ENCODE measurements at regions not wholly inside any gene's neighbourhood (a gene's known extent, or its start where the extent isn't known, plus 50 kb on each side); places are given as distances from the start of the nearest gene placed in this dataset.

GRCh38 chr12:43273467-43273866 lies 278.5 kb downstream of the ADAMTS20 start:
- ATAC-seq (no peak), DNase-seq (ENCODE audit: low read depth, low spot score) (no peak)
- Histone ChIP-seq H3K4me2 (ENCODE audit: low read length) (no peak overlapping the region), H3K79me2 (ENCODE audit: insufficient read depth, low read length) (no peaks in the 10 kb centered on the region), H3K36me3 (ENCODE audit: control insufficient read depth in 1 of 2, insufficient read depth in 2 of 2, low read length in 2 of 2) (no peaks in the 10 kb centered on the region), H3K27ac (ENCODE audit: low read depth, low read length) (no peak overlapping the region), H4K20me1 (ENCODE audit: insufficient read depth) (no peaks in the 10 kb centered on the region), H3K4me3 (replicated peaks in 1 of 2; ENCODE audit: low read depth in 1 of 2, low read length in 2 of 2) (no peak overlapping the region), H2AFZ (ENCODE audit: low read depth, low read length, poor library complexity, severe bottlenecking) (no peak overlapping the region), H3K4me1 (ENCODE audit: control insufficient read depth in 1 of 2, insufficient read depth in 2 of 2, low read length in 2 of 2) (no peaks in the 10 kb centered on the region), H3K9me3 (ENCODE audit: control insufficient read depth in 1 of 2, insufficient read depth in 1 of 2, low read depth in 1 of 2, low read length in 2 of 2) (no peaks in the 10 kb centered on the region), H3K9ac (ENCODE audit: low read length) (no peak overlapping the region), H3K9me2 (ENCODE audit: insufficient read depth) (no peaks in the 10 kb centered on the region), H3K27me3 (ENCODE audit: insufficient read depth, low read length) (no peaks in the 10 kb centered on the region)
- TF ChIP-seq FOSL1 (IDR thresholded peaks at IDR 0.05; ENCODE audit: low read depth), result no peak
- no peak for TF ChIP-seq ATF3 (IDR thresholded peaks at IDR 0.05)
- TF ChIP-seq POLR2A (IDR thresholded peaks at IDR 0.05; ENCODE audit: borderline replicate concordance, extremely low read depth, insufficient read depth, insufficient read length), result no peak
- TF ChIP-seq EGR1 (IDR thresholded peaks at IDR 0.05; ENCODE audit: low read depth), result no peak
- no peak for TF ChIP-seq MAX (IDR thresholded peaks at IDR 0.05)
- TF ChIP-seq ZBTB33 (IDR thresholded peaks at IDR 0.05; ENCODE audit: extremely low read depth, insufficient replicate concordance, low read length), result no peak
- no peak for TF ChIP-seq SP1 (IDR thresholded peaks at IDR 0.05; ENCODE audit: low read depth)
- no peak for TF ChIP-seq ZFX (IDR thresholded peaks at IDR 0.05)
- RAD21 ChIA-PET (ENCODE audit: low non-redundant PET in 1 of 2, low total read pairs in 2 of 2, uncharacterized antibody in 2 of 2, unreplicated experiment in 2 of 2), result no interaction called here
- intact Hi-C loops (cut with micrococcal nuclease), result no loop called here
- no TSS peak for BruUV-seq (replicated peaks)
- POLR2A ChIA-PET, result no interaction called here
- CTCF ChIA-PET, result no interaction called here

- Histone ChIP-seq H3K4me2 (ENCODE audit: low read length) (no peak overlapping the region), H3K4me1 (ENCODE audit: control insufficient read depth in 1 of 2, insufficient read depth in 2 of 2, low read length in 2 of 2) (no peaks in the 10 kb centered on the region), H3K27me3 (ENCODE audit: insufficient read depth, low read length) (no peaks in the 10 kb centered on the region), H4K20me1 (ENCODE audit: insufficient read depth) (no peaks in the 10 kb centered on the region), H3K9me2 (ENCODE audit: insufficient read depth) (no peaks in the 10 kb centered on the region), H3K36me3 (ENCODE audit: control insufficient read depth in 1 of 2, insufficient read depth in 2 of 2, low read length in 2 of 2) (no peaks in the 10 kb centered on the region), H3K9me3 (ENCODE audit: control insufficient read depth in 1 of 2, insufficient read depth in 1 of 2, low read depth in 1 of 2, low read length in 2 of 2) (no peaks in the 10 kb centered on the region), H3K4me3 (replicated peaks in 1 of 2; ENCODE audit: low read depth in 1 of 2, low read length in 2 of 2) (no peak overlapping the region), H3K9ac (ENCODE audit: low read length) (no peak overlapping the region), H3K27ac (ENCODE audit: low read depth, low read length) (no peak overlapping the region), H2AFZ (ENCODE audit: low read depth, low read length, poor library complexity, severe bottlenecking) (no peak overlapping the region), H3K79me2 (ENCODE audit: insufficient read depth, low read length) (no peaks in the 10 kb centered on the region)
- ATAC-seq (no peak), DNase-seq (ENCODE audit: low read depth, low spot score) (no peak)
- no TSS peak for BruUV-seq (replicated peaks)
- ChIA-PET POLR2A (no interaction called here), RAD21 (ENCODE audit: low non-redundant PET in 1 of 2, low total read pairs in 2 of 2, uncharacterized antibody in 2 of 2, unreplicated experiment in 2 of 2) (no interaction called here), CTCF (interaction anchor here (1.3 kb wide), 1 partner anchor 10 kb away, joined by 6 read pairs; no protein-coding TSS in a partner anchor)
- intact Hi-C loops (cut with micrococcal nuclease), result no loop called here
- no peak for TF ChIP-seq SP1 (IDR thresholded peaks at IDR 0.05; ENCODE audit: low read depth)
- no peak for TF ChIP-seq FOSL1 (IDR thresholded peaks at IDR 0.05; ENCODE audit: low read depth)
- no peak for TF ChIP-seq POLR2A (IDR thresholded peaks at IDR 0.05; ENCODE audit: borderline replicate concordance, extremely low read depth, insufficient read depth, insufficient read length)
- no peak for TF ChIP-seq EZH2phosphoT487 (IDR thresholded peaks at IDR 0.05; ENCODE audit: borderline replicate concordance)
- TF ChIP-seq ZFX (IDR thresholded peaks at IDR 0.05), result no peak
- TF ChIP-seq CBX3 (IDR thresholded peaks at IDR 0.05; ENCODE audit: low read depth), result no peak
- no peak for TF ChIP-seq RAD21 (IDR thresholded peaks at IDR 0.05; ENCODE audit: low read depth)
- TF ChIP-seq REST (IDR thresholded peaks at IDR 0.05; ENCODE audit: low read depth), result no peak
- TF ChIP-seq CTCF (IDR thresholded peaks at IDR 0.05 in 2 of 3, conservative IDR thresholded peaks at IDR 0.05 in 1 of 3; ENCODE audit: borderline replicate concordance in 1 of 3, insufficient read depth in 1 of 3, low read depth in 2 of 3, low read length in 2 of 3), result no peak
Measured at GRCh38 chr12:43271659-43272058, 280.3 kb downstream of the ADAMTS20 start.
